ENCODE measurements at regions not wholly inside any gene's neighbourhood (a gene's known extent, or its start where the extent isn't known, plus 50 kb on each side); places are given as distances from the start of the nearest gene placed in this dataset.
"Not testable (repeated sequence)": the region's sequence is repeated elsewhere in the genome, so short reads cannot be mapped to it uniquely, and the experiment has no call there.

GRCh38 chr7:153765869-153766268 is 286.3 kb upstream of the DPP6 start:
- TF ChIP-seq POLR2A, CTCF (IDR thresholded peaks at IDR 0.05): not testable (repeated sequence)

Data from prostate gland (tissue), 2 donors.